GM11168 (cell line): ENCODE measurements at regions not wholly inside any gene's neighbourhood (a gene's known extent, or its start where the extent isn't known, plus 50 kb on each side); places are given as distances from the start of the nearest gene placed in this dataset.

Experiments
- in situ Hi-C: fragments of 300-500 bp; cut with MboI; formaldehyde crosslinking; loops from one replicate; pipeline ENCODE4 v1.12.0; 2022; ENCODE audit warnings: low sequenced_read_pairs; ENCODE audit not compliant: unreplicated experiment

- in situ Hi-C loops, result no loop called here
These were observed 377.8 kb downstream of the OLFM3 start for GRCh38 chr1:101618900-101619299.

- in situ Hi-C loops, result no loop called here
These were observed 364.0 kb downstream of the OLFM3 start for GRCh38 chr1:101632548-101633272.

- in situ Hi-C loops, result no loop called here
These were observed 350.9 kb downstream of the OLFM3 start for GRCh38 chr1:101645810-101646209.

- in situ Hi-C loops, result no loop called here
These were observed 344.2 kb downstream of the OLFM3 start for GRCh38 chr1:101652484-101652883.

- in situ Hi-C loops, result no loop called here
These were observed 343.2 kb downstream of the OLFM3 start for GRCh38 chr1:101653482-101653946.

- in situ Hi-C loops, result no loop called here
These were observed 332.0 kb downstream of the OLFM3 start for GRCh38 chr1:101664726-101665125.

- in situ Hi-C loops, result no loop called here
These were observed 329.0 kb downstream of the OLFM3 start for GRCh38 chr1:101667761-101668160.

GRCh38 chr1:101683136-101683535 is 313.6 kb downstream of the OLFM3 start:
- in situ Hi-C loops, result no loop called here

- in situ Hi-C loops, result no loop called here
These were observed 313.2 kb downstream of the OLFM3 start for GRCh38 chr1:101683561-101683960.

GRCh38 chr1:101697072-101697471 is 299.7 kb downstream of the OLFM3 start:
- in situ Hi-C loops, result no loop called here

GRCh38 chr1:101698681-101699080 is 298.0 kb downstream of the OLFM3 start:
- in situ Hi-C loops, result no loop called here

GRCh38 chr1:101704895-101705294 is 291.8 kb downstream of the OLFM3 start:
- in situ Hi-C loops, result no loop called here

GRCh38 chr1:101706366-101706765 is 290.4 kb downstream of the OLFM3 start:
- in situ Hi-C loops, result no loop called here

GRCh38 chr1:101709721-101710120 is 287.0 kb downstream of the OLFM3 start:
- in situ Hi-C loops, result no loop called here

GRCh38 chr1:101713760-101714159 is 283.0 kb downstream of the OLFM3 start:
- in situ Hi-C loops, result no loop called here

GRCh38 chr1:101723415-101723814 is 273.3 kb downstream of the OLFM3 start:
- in situ Hi-C loops, result no loop called here

- in situ Hi-C loops, result no loop called here
These were observed 268.7 kb downstream of the OLFM3 start for GRCh38 chr1:101728029-101728428.

- in situ Hi-C loops, result no loop called here
These were observed 266.2 kb downstream of the OLFM3 start for GRCh38 chr1:101730559-101730958.

GRCh38 chr1:101732261-101732660 is 264.5 kb downstream of the OLFM3 start:
- in situ Hi-C loops, result no loop called here

GRCh38 chr1:101733340-101733739 is 263.4 kb downstream of the OLFM3 start:
- in situ Hi-C loops, result no loop called here

- in situ Hi-C loops, result no loop called here
These were observed 258.3 kb downstream of the OLFM3 start for GRCh38 chr1:101738475-101738874.

GRCh38 chr1:101739146-101739545 is 257.6 kb downstream of the OLFM3 start:
- in situ Hi-C loops, result no loop called here
